Small intestine (tissue), 7 donors: ENCODE measurements at regions not wholly inside any gene's neighbourhood (a gene's known extent, or its start where the extent isn't known, plus 50 kb on each side); places are given as distances from the start of the nearest gene placed in this dataset.

Source experiments
- DNase-seq, 2 donors: peaks; one replicate each; pipeline versions ENCODE4 v3.0.0 to v3.0.0-alpha.2; 2013
- FAIRE-seq: peaks from 2 replicates; lab custom pipeline; 2012; peaks lifted over from hg19 to GRCh38; lab: Jason Lieb, UNC
- H3K27ac ChIP-seq, 3 donors: one replicate each; pipeline ENCODE4 v1.5.1; 2013; ENCODE audit warnings: low read length in 2 of 3, mild to moderate bottlenecking in 2 of 3, control low read depth in 1 of 3, inconsistent platforms in 1 of 3, low read depth in 1 of 3, moderate library complexity in 1 of 3
- H3K27me3 ChIP-seq, 3 donors: one replicate each; pipeline ENCODE4 v1.6.1; 2013; ENCODE audit warnings: low read length in 3 of 3, inconsistent platforms in 1 of 3; ENCODE audit not compliant: control insufficient read depth in 3 of 3, insufficient read depth in 3 of 3
- H3K36me3 ChIP-seq, 3 donors: one replicate each; pipeline ENCODE4 v1.6.1; 2013; ENCODE audit warnings: low read length in 3 of 3, inconsistent platforms in 1 of 3, low read depth in 1 of 3, mild to moderate bottlenecking in 1 of 3, moderate library complexity in 1 of 3; ENCODE audit not compliant: control insufficient read depth in 3 of 3, insufficient read depth in 2 of 3
- H3K4me1 ChIP-seq, 3 donors: one replicate each; pipeline ENCODE4 v1.6.1; 2013; ENCODE audit warnings: low read length in 2 of 3, inconsistent platforms in 1 of 3, low read depth in 1 of 3, mild to moderate bottlenecking in 1 of 3, moderate library complexity in 1 of 3; ENCODE audit not compliant: control insufficient read depth in 3 of 3, insufficient read depth in 2 of 3
- H3K4me3 ChIP-seq, 3 donors: one replicate each; pipeline ENCODE4 v1.5.1; 2013; ENCODE audit warnings: low read length in 3 of 3, control low read depth in 1 of 3, inconsistent platforms in 1 of 3, low read depth in 1 of 3, mild to moderate bottlenecking in 1 of 3, moderate library complexity in 1 of 3
- H3K9me3 ChIP-seq, 2 donors: one replicate each; pipeline ENCODE4 v1.6.1; 2013; ENCODE audit warnings: low read depth in 1 of 2, low read length in 1 of 2; ENCODE audit not compliant: control insufficient read depth in 2 of 2, insufficient read depth in 1 of 2
- WGBS, 3 donors: extraction: QIAGEN DNeasy Blood & Tissue Kit; methylation state at CpG; one replicate each; pipeline ENCODE4 v1.1.7; 2013; 5-methylcytosine and 5-hydroxymethylcytosine counted together
- donor health status: healthy with polysubstance abuse.
- donor health status: control.
- donor health status: control.
- donor health status: Bipolar disorder and iron deficiency.
- donor health status: healthy.

GRCh38 chr18:8458546-8459215 lies 150.6 kb upstream of the RAB12 start:
- no peak for FAIRE-seq
- H3K27me3 ChIP-seq, result no peaks in the 10 kb centered on the region

GRCh38 chr18:8460748-8461147 lies 148.5 kb upstream of the RAB12 start:
- Histone ChIP-seq H3K4me3 (no peak overlapping the region), H3K27me3 (no peaks in the 10 kb centered on the region), H3K4me1 (no peaks in the 10 kb centered on the region), H3K36me3 (no peaks in the 10 kb centered on the region), H3K9me3 (no peaks in the 10 kb centered on the region), H3K27ac (no peak overlapping the region)
- WGBS, 3 donors, result 70 to 81% (median 81%) methylated on average over 5 of the region's 5 CpGs
- DNase-seq (no peak), FAIRE-seq (no peak)

More at GRCh38 chr18:8458546-8459215, 150.6 kb upstream of the RAB12 start:
- no peak overlapping the region for H3K4me3 ChIP-seq
- WGBS, 3 donors, result 62 to 79% (median 78%) methylated on average over 17 of the region's 17 CpGs
- H3K27ac ChIP-seq, result no peak overlapping the region
- no peaks in the 10 kb centered on the region for H3K36me3 ChIP-seq
- no peaks in the 10 kb centered on the region for H3K4me1 ChIP-seq
- DNase-seq, result no peak
- no peaks in the 10 kb centered on the region for H3K9me3 ChIP-seq

- H3K27me3 ChIP-seq, result no peaks in the 10 kb centered on the region
- H3K27ac ChIP-seq, result no peak overlapping the region
- no peaks in the 10 kb centered on the region for H3K4me1 ChIP-seq
- H3K36me3 ChIP-seq, result no peaks in the 10 kb centered on the region
- H3K4me3 ChIP-seq, result no peak overlapping the region
- FAIRE-seq (no peak), DNase-seq (no peak)
- 2 to 59% (median 48%) methylated on average over 2 of the region's 2 CpGs for WGBS, 3 donors
- H3K9me3 ChIP-seq, result no peaks in the 10 kb centered on the region
Measured at GRCh38 chr18:8461544-8461943, 147.7 kb upstream of the RAB12 start.

- Histone ChIP-seq H3K27me3 (no peaks in the 10 kb centered on the region), H3K4me1 (no peaks in the 10 kb centered on the region), H3K4me3 (no peak overlapping the region), H3K9me3 (no peaks in the 10 kb centered on the region), H3K36me3 (no peaks in the 10 kb centered on the region), H3K27ac (no peak overlapping the region)
- 72 to 89% (median 79%) methylated on average over 10 of the region's 10 CpGs for WGBS, 3 donors
- FAIRE-seq (no peak), DNase-seq (no peak)
Measured at GRCh38 chr18:8462651-8463185, 146.5 kb upstream of the RAB12 start.

- no peak overlapping the region for H3K27ac ChIP-seq
- H3K36me3 ChIP-seq, result no peaks in the 10 kb centered on the region
- DNase-seq, result no peak
- H3K27me3 ChIP-seq, result no peaks in the 10 kb centered on the region
- no peaks in the 10 kb centered on the region for H3K9me3 ChIP-seq
- no peaks in the 10 kb centered on the region for H3K4me1 ChIP-seq
- no peak for FAIRE-seq
- 56 to 84% (median 61%) methylated on average over 3 of the region's 3 CpGs for WGBS, 3 donors
- H3K4me3 ChIP-seq, result no peak overlapping the region
Measured at GRCh38 chr18:8463791-8464190, 145.4 kb upstream of the RAB12 start.

- no peaks in the 10 kb centered on the region for H3K9me3 ChIP-seq
- FAIRE-seq, result no peak
- WGBS, 3 donors, result 47 to 61% (median 54%) methylated on average over 8 of the region's 8 CpGs
Measured at GRCh38 chr18:8468191-8468590, 141.0 kb upstream of the RAB12 start.

GRCh38 chr18:8468921-8469335 lies 140.3 kb upstream of the RAB12 start:
- FAIRE-seq, result no peak
- 40 to 61% (median 48%) methylated on average over 9 of the region's 9 CpGs for WGBS, 3 donors
- Histone ChIP-seq H3K9me3 (no peaks in the 10 kb centered on the region), H3K36me3 (no peaks in the 10 kb centered on the region), H3K4me1 (no peaks in the 10 kb centered on the region), H3K27me3 (no peaks in the 10 kb centered on the region), H3K27ac (no peak overlapping the region), H3K4me3 (no peak overlapping the region)
- no peak for DNase-seq

More at GRCh38 chr18:8468191-8468590, 141.0 kb upstream of the RAB12 start:
- H3K27ac ChIP-seq, result no peak overlapping the region
- no peak for DNase-seq
- H3K4me3 ChIP-seq, result no peak overlapping the region
- H3K36me3 ChIP-seq, result no peaks in the 10 kb centered on the region
- no peaks in the 10 kb centered on the region for H3K4me1 ChIP-seq
- no peaks in the 10 kb centered on the region for H3K27me3 ChIP-seq

GRCh38 chr18:8469544-8470130 lies 139.6 kb upstream of the RAB12 start:
- Histone ChIP-seq H3K9me3 (no peaks in the 10 kb centered on the region), H3K4me1 (no peaks in the 10 kb centered on the region), H3K4me3 (no peak overlapping the region), H3K36me3 (no peaks in the 10 kb centered on the region), H3K27ac (no peak overlapping the region), H3K27me3 (no peaks in the 10 kb centered on the region)
- FAIRE-seq (no peak), DNase-seq (no peak)
- WGBS, 3 donors, result 57 to 75% (median 70%) methylated on average over 6 of the region's 6 CpGs
